ENCODE measurements at regions not wholly inside any gene's neighbourhood (a gene's known extent, or its start where the extent isn't known, plus 50 kb on each side); places are given as distances from the start of the nearest gene placed in this dataset.

DNA sequence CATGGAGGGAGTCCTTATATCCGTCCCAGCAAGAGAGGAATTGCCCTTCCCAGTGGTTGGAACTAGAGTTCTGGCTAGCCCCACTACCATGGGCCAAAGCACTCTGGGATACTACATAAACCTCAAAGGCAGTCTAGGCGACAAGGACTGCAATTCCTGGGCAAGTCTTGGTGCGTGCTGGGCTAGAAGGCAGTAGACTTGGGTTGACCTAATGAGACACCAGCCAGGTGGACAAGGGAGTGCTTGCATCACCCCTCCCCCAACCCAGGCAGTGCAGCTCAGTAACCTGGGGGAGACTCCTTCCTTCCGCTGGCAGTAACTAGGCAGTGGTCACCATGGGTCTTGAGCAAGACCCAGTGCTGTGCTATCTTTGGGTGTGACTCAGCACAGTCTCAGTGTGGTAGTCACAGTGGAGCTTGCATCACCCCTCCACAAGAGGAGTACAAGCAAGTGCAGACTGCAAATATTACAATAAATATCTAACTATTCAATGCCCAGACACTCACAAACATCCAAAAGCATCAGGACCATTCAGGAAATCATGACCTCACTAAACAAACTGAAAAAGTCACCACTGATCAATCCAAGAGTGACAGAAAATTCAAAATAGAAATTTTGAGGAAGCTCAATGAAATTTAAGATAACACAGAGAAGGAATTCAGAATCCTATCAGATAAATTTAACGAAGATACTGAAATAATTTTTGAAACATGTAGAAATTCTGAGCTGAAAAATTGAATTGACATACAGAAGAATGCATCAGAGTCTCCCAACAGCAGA is 84.7 kb upstream of the LYPLAL1 start (continued):
- TF ChIP-seq, protein P1, sequence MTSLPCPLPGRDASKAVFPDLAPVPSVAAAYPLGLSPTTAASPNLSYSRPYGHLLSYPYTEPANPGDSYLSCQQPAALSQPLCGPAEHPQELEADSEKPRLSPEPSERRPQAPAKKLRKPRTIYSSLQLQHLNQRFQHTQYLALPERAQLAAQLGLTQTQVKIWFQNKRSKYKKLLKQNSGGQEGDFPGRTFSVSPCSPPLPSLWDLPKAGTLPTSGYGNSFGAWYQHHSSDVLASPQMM (CRISPR knock-in tag; IDR thresholded peaks at IDR 0.05): no peak
- TF ChIP-seq ZNF280B (CRISPR knock-in tag; IDR thresholded peaks at IDR 0.05) (no peak), DDX20 (tag; IDR thresholded peaks at IDR 0.05; ENCODE audit: low read depth) (no peak), ZC3H4 (CRISPR knock-in tag; IDR thresholded peaks at IDR 0.05; ENCODE audit: borderline replicate concordance) (no peak), ARID2 (IDR thresholded peaks at IDR 0.05) (no peak), SPI1 (IDR thresholded peaks at IDR 0.05; ENCODE audit: borderline replicate concordance, low read depth, low read length) (no peak), BMI1 (IDR thresholded peaks at IDR 0.05; ENCODE audit: low read length) (no peak), SIX5 (IDR thresholded peaks at IDR 0.05; ENCODE audit: borderline replicate concordance in 1 of 2, insufficient read depth in 1 of 2, low read depth in 1 of 2, low read length in 2 of 2) (no peak), CBX8 (IDR thresholded peaks at IDR 0.05; ENCODE audit: borderline replicate concordance, extremely low read depth, low read depth, low read length, poor library complexity, severe bottlenecking) (no peak), ZKSCAN8 (CRISPR knock-in tag; IDR thresholded peaks at IDR 0.05) (peak; percentile 87; the same call in 1 of the 2 replicates), KDM5B (IDR thresholded peaks at IDR 0.05; ENCODE audit: insufficient replicate concordance, low read depth, low read length) (no peak), ZNF764 (CRISPR knock-in tag; IDR thresholded peaks at IDR 0.05; ENCODE audit: low read depth) (no peak), ZNF197 (CRISPR knock-in tag; IDR thresholded peaks at IDR 0.05; ENCODE audit: low read depth) (no peak; the same call in none of the 2 replicates), ZNF395 (CRISPR knock-in tag; IDR thresholded peaks at IDR 0.05) (peak; percentile 83; the same call in 1 of the 2 replicates), SLC30A9 (CRISPR knock-in tag; IDR thresholded peaks at IDR 0.05) (no peak), POLR2AphosphoS5 (IDR thresholded peaks at IDR 0.05; ENCODE audit: control insufficient read depth, insufficient read depth, low read depth, low read length) (peak; percentile 25; the same call in 1 of the 2 replicates), YY1 (IDR thresholded peaks at IDR 0.05; ENCODE audit: borderline replicate concordance in 1 of 3, control insufficient read depth in 1 of 3, extremely low read depth in 1 of 3, insufficient read depth in 3 of 3, insufficient read length in 1 of 3, insufficient replicate concordance in 2 of 3, low read depth in 1 of 3, low read length in 2 of 3) (peak in 1 of 3 experiments; percentile 53), EGR1 (conservative IDR thresholded peaks at IDR 0.05) (no peak), SRSF1 (IDR thresholded peaks at IDR 0.05; ENCODE audit: low read depth, low read length) (no peak), SRF (CRISPR knock-in tag; IDR thresholded peaks at IDR 0.05) (no peak), KLF6 (CRISPR knock-in tag; IDR thresholded peaks at IDR 0.05; ENCODE audit: borderline replicate concordance) (peak; percentile 19; the same call in 1 of the 2 replicates), U2AF1 (optimal IDR thresholded peaks at IDR 0.05; ENCODE audit: low read depth, low read length) (no peak), ZNF143 (CRISPR knock-in tag; IDR thresholded peaks at IDR 0.05) (no peak)
